ENCODE measurements at regions not wholly inside any gene's neighbourhood (a gene's known extent, or its start where the extent isn't known, plus 50 kb on each side); places are given as distances from the start of the nearest gene placed in this dataset.
A peak's percentile ranks its signal among the peaks of the same experiment; 100 is the strongest.

GRCh38 chr15:46607077-46607476 is 972.2 kb downstream of the SQOR start:
- no peak overlapping the region for H3K9ac ChIP-seq (ENCODE audit: low read depth in 1 of 2, low read length in 2 of 2)
- no peaks in the 10 kb centered on the region for H3K9me3 ChIP-seq (ENCODE audit: control insufficient read depth in 2 of 2, low read length in 2 of 2)
- no peak overlapping the region for H3K27ac ChIP-seq (ENCODE audit: low read depth in 2 of 2, low read length in 2 of 2)
- H3K36me3 ChIP-seq (ENCODE audit: control insufficient read depth in 2 of 2, insufficient read depth in 2 of 2, low read length in 2 of 2), result no peaks in the 10 kb centered on the region
- no peaks in the 10 kb centered on the region for H3K27me3 ChIP-seq (ENCODE audit: control insufficient read depth in 2 of 2, insufficient read depth in 2 of 2, low read length in 2 of 2)
- H3K4me1 ChIP-seq (ENCODE audit: control insufficient read depth in 2 of 2, insufficient read depth in 2 of 2, low read length in 2 of 2), result no peaks in the 10 kb centered on the region
- no peak overlapping the region for H3K4me3 ChIP-seq (ENCODE audit: low read length in 2 of 2)

DNA sequence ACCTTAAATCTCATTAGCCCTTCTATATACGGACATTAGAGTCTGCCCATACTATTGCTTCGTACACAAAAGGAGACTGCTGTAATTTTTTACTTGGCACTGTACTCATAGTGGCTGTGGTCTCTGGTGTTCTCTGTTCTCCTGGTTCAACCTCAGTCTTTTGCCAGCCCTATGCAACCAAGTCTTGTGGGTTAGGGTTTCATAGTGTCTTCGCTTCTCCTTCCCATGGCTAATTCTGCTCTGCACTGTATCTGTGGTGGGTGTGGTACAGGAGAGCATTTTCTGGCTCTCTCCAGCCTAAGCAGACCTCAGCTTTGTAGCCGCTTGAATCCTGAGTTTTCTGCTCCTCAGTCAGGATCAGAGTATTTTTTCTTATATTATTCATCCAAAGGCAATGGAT is 981.2 kb downstream of the SQOR start:
- Histone ChIP-seq H3K27ac (ENCODE audit: low read depth in 2 of 2, low read length in 2 of 2) (no peak overlapping the region), H3K4me1 (ENCODE audit: control insufficient read depth in 2 of 2, insufficient read depth in 2 of 2, low read length in 2 of 2) (no peaks in the 10 kb centered on the region), H3K36me3 (ENCODE audit: control insufficient read depth in 2 of 2, insufficient read depth in 2 of 2, low read length in 2 of 2) (no peaks in the 10 kb centered on the region), H3K9ac (ENCODE audit: low read depth in 1 of 2, low read length in 2 of 2) (no peak overlapping the region), H3K9me3 (ENCODE audit: control insufficient read depth in 2 of 2, low read length in 2 of 2) (no peaks in the 10 kb centered on the region), H3K27me3 (ENCODE audit: control insufficient read depth in 2 of 2, insufficient read depth in 2 of 2, low read length in 2 of 2) (no peaks in the 10 kb centered on the region), H3K4me3 (ENCODE audit: low read length in 2 of 2) (no peak overlapping the region)

GRCh38 chr15:46617507-46617906 is 982.7 kb downstream of the SQOR start:
- H3K4me1 ChIP-seq (ENCODE audit: control insufficient read depth in 2 of 2, insufficient read depth in 2 of 2, low read length in 2 of 2), result no peaks in the 10 kb centered on the region
- H3K27me3 ChIP-seq (ENCODE audit: control insufficient read depth in 2 of 2, insufficient read depth in 2 of 2, low read length in 2 of 2), result no peaks in the 10 kb centered on the region
- no peak overlapping the region for H3K27ac ChIP-seq (ENCODE audit: low read depth in 2 of 2, low read length in 2 of 2)
- H3K9ac ChIP-seq (ENCODE audit: low read depth in 1 of 2, low read length in 2 of 2), result no peak overlapping the region
- no peak overlapping the region for H3K4me3 ChIP-seq (ENCODE audit: low read length in 2 of 2)
- H3K9me3 ChIP-seq (ENCODE audit: control insufficient read depth in 2 of 2, low read length in 2 of 2), result no peaks in the 10 kb centered on the region
- H3K36me3 ChIP-seq (ENCODE audit: control insufficient read depth in 2 of 2, insufficient read depth in 2 of 2, low read length in 2 of 2), result no peaks in the 10 kb centered on the region

DNA sequence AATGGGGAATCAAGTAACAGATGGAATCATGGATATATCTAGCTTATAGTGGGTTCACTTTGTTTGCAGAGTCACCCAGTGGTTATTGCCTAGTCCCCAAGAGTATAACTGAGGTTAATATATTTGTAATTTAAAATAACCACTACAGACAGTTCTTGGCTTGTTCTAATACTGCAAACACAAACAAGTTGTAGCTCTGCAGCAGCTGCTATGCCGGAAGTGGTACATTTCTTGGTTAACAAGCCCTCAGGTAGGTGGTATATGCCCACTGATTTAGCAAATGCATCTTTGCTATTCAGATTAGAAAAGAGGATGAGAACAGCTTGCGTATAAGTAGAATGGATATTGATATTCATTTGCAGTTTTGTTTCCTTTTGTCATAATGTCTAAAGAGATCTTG is 984.2 kb downstream of the SQOR start:
- no peak overlapping the region for H3K27ac ChIP-seq (ENCODE audit: low read depth in 2 of 2, low read length in 2 of 2)
- H3K4me3 ChIP-seq (ENCODE audit: low read length in 2 of 2), result no peak overlapping the region
- H3K4me1 ChIP-seq (ENCODE audit: control insufficient read depth in 2 of 2, insufficient read depth in 2 of 2, low read length in 2 of 2), result no peaks in the 10 kb centered on the region
- H3K27me3 ChIP-seq (ENCODE audit: control insufficient read depth in 2 of 2, insufficient read depth in 2 of 2, low read length in 2 of 2), result no peaks in the 10 kb centered on the region
- H3K9ac ChIP-seq (ENCODE audit: low read depth in 1 of 2, low read length in 2 of 2), result no peak overlapping the region
- no peaks in the 10 kb centered on the region for H3K36me3 ChIP-seq (ENCODE audit: control insufficient read depth in 2 of 2, insufficient read depth in 2 of 2, low read length in 2 of 2)
- no peaks in the 10 kb centered on the region for H3K9me3 ChIP-seq (ENCODE audit: control insufficient read depth in 2 of 2, low read length in 2 of 2)

DNA sequence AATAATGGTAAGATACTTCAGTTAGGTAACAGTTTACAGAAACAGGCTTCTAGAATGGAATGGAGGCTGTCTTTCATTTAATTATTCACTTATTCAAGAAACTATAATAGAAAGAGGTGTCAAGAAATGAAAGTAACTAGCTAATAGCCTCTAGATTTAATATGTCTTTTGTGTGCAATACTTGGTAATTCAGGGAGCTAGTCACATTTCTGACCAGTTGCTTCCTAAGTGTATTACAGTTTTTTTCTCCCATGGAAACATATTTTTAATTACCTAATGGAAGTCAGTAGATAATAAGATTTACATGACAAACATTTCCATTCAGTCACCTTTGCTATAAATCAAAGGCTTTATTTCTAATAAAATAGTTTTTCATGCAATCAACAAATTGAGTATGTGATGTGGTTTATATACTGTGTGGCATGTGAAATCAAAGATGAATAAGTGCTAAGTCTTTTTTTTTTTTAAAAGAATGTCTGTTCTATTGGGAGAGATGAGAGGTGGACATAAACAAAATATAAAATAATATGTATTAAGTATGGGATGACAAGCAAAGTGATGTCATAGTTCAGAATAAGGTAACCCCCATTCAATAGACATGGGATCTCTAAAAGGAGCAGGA is 985.7 kb downstream of the SQOR start:
- H3K9ac ChIP-seq (ENCODE audit: low read depth in 1 of 2, low read length in 2 of 2), result no peak overlapping the region
- no peaks in the 10 kb centered on the region for H3K4me1 ChIP-seq (ENCODE audit: control insufficient read depth in 2 of 2, insufficient read depth in 2 of 2, low read length in 2 of 2)

DNA sequence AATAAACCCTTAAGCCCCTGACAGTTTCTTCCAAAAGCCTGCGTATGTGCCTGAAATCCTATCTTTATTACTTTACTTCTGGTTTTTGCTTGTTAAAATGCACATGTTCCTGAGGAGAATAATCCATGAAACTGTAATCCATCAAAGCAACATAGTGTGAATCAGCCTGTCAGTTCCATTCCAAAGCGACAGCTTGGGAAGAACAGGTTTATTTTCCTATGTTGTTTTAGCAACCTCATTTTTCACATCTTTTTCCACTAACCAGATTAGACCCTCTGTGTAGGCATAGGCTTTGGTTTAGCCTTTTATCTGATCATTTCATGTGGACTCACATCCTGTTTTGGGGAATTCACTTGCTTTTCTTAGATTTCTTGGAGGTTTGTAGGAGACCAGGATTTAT is 988.0 kb downstream of the SQOR start:
- H3K27me3 ChIP-seq (ENCODE audit: control insufficient read depth in 2 of 2, insufficient read depth in 2 of 2, low read length in 2 of 2), result no peaks in the 10 kb centered on the region
- no peak overlapping the region for H3K9ac ChIP-seq (ENCODE audit: low read depth in 1 of 2, low read length in 2 of 2)
- peaks cover 5 to 10% of the 10 kb centered on the region in 2 donors for H3K9me3 ChIP-seq (ENCODE audit: control insufficient read depth in 2 of 2, low read length in 2 of 2)
- H3K36me3 ChIP-seq (ENCODE audit: control insufficient read depth in 2 of 2, insufficient read depth in 2 of 2, low read length in 2 of 2), result no peaks in the 10 kb centered on the region
- H3K4me3 ChIP-seq (ENCODE audit: low read length in 2 of 2), result no peak overlapping the region
- H3K27ac ChIP-seq (ENCODE audit: low read depth in 2 of 2, low read length in 2 of 2), result no peak overlapping the region
- no peaks in the 10 kb centered on the region for H3K4me1 ChIP-seq (ENCODE audit: control insufficient read depth in 2 of 2, insufficient read depth in 2 of 2, low read length in 2 of 2)

More for the DNA sequence above, 985.7 kb downstream of the SQOR start:
- Histone ChIP-seq H3K4me3 (ENCODE audit: low read length in 2 of 2) (no peak overlapping the region), H3K27me3 (ENCODE audit: control insufficient read depth in 2 of 2, insufficient read depth in 2 of 2, low read length in 2 of 2) (no peaks in the 10 kb centered on the region), H3K27ac (ENCODE audit: low read depth in 2 of 2, low read length in 2 of 2) (no peak overlapping the region), H3K9me3 (ENCODE audit: control insufficient read depth in 2 of 2, low read length in 2 of 2) (no peaks in the 10 kb centered on the region), H3K36me3 (ENCODE audit: control insufficient read depth in 2 of 2, insufficient read depth in 2 of 2, low read length in 2 of 2) (no peaks in the 10 kb centered on the region)

- H3K9ac ChIP-seq (ENCODE audit: low read depth in 1 of 2, low read length in 2 of 2), result no peak overlapping the region
- H3K27ac ChIP-seq (ENCODE audit: low read depth in 2 of 2, low read length in 2 of 2), result no peak overlapping the region
- no peaks in the 10 kb centered on the region for H3K9me3 ChIP-seq (ENCODE audit: control insufficient read depth in 2 of 2, low read length in 2 of 2)
- H3K4me3 ChIP-seq (ENCODE audit: low read length in 2 of 2), result no peak overlapping the region
- H3K36me3 ChIP-seq (ENCODE audit: control insufficient read depth in 2 of 2, insufficient read depth in 2 of 2, low read length in 2 of 2), result no peaks in the 10 kb centered on the region
- H3K4me1 ChIP-seq (ENCODE audit: control insufficient read depth in 2 of 2, insufficient read depth in 2 of 2, low read length in 2 of 2), result no peaks in the 10 kb centered on the region
- no peaks in the 10 kb centered on the region for H3K27me3 ChIP-seq (ENCODE audit: control insufficient read depth in 2 of 2, insufficient read depth in 2 of 2, low read length in 2 of 2)
Observed at GRCh38 chr15:46636206-46636605, 1001.4 kb downstream of the SQOR start.

- no peaks in the 10 kb centered on the region for H3K27me3 ChIP-seq (ENCODE audit: control insufficient read depth in 2 of 2, insufficient read depth in 2 of 2, low read length in 2 of 2)
- H3K27ac ChIP-seq (ENCODE audit: low read depth in 2 of 2, low read length in 2 of 2), result no peak overlapping the region
- peak overlapping the region in 1 of 2 donors; percentile 29 for H3K4me3 ChIP-seq (ENCODE audit: low read length in 2 of 2)
- H3K9me3 ChIP-seq (ENCODE audit: control insufficient read depth in 2 of 2, low read length in 2 of 2), result no peaks in the 10 kb centered on the region
- peaks cover 4 to 9% of the 10 kb centered on the region in 2 donors for H3K4me1 ChIP-seq (ENCODE audit: control insufficient read depth in 2 of 2, insufficient read depth in 2 of 2, low read length in 2 of 2)
- no peaks in the 10 kb centered on the region for H3K36me3 ChIP-seq (ENCODE audit: control insufficient read depth in 2 of 2, insufficient read depth in 2 of 2, low read length in 2 of 2)
- no peak overlapping the region for H3K9ac ChIP-seq (ENCODE audit: low read depth in 1 of 2, low read length in 2 of 2)
Observed at GRCh38 chr15:46644501-46645481, 1010.0 kb downstream of the SQOR start.

DNA sequence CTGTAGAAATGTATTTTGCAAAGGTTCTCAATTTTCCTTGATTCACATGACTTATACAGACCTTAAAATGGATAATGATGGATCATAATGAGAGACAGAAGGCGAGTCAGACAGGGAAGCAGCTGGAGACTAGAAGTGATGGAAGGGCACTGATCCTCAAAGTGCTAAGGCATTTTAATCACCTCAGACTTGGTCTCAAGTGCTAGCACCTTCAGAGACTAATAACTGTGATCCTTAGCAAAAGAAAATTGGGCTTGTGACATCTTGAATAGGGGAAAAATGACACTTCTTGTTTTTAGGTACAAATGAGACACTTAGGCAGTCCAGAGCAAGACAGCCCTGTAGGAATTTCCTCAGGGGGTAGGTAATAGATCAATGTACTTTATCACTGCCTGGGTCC is 1011.7 kb downstream of the SQOR start:
- no peaks in the 10 kb centered on the region for H3K27me3 ChIP-seq (ENCODE audit: control insufficient read depth in 2 of 2, insufficient read depth in 2 of 2, low read length in 2 of 2)
- no peaks in the 10 kb centered on the region for H3K9me3 ChIP-seq (ENCODE audit: control insufficient read depth in 2 of 2, low read length in 2 of 2)
- H3K36me3 ChIP-seq (ENCODE audit: control insufficient read depth in 2 of 2, insufficient read depth in 2 of 2, low read length in 2 of 2), result no peaks in the 10 kb centered on the region
- no peak overlapping the region for H3K27ac ChIP-seq (ENCODE audit: low read depth in 2 of 2, low read length in 2 of 2)
- no peak overlapping the region for H3K4me3 ChIP-seq (ENCODE audit: low read length in 2 of 2)
- H3K4me1 ChIP-seq (ENCODE audit: control insufficient read depth in 2 of 2, insufficient read depth in 2 of 2, low read length in 2 of 2), result peaks cover 4 to 9% of the 10 kb centered on the region in 2 donors
- H3K9ac ChIP-seq (ENCODE audit: low read depth in 1 of 2, low read length in 2 of 2), result no peak overlapping the region

- Histone ChIP-seq H3K4me3 (ENCODE audit: low read length in 2 of 2) (no peak overlapping the region), H3K27me3 (ENCODE audit: control insufficient read depth in 2 of 2, insufficient read depth in 2 of 2, low read length in 2 of 2) (no peaks in the 10 kb centered on the region), H3K9me3 (ENCODE audit: control insufficient read depth in 2 of 2, low read length in 2 of 2) (no peaks in the 10 kb centered on the region), H3K9ac (ENCODE audit: low read depth in 1 of 2, low read length in 2 of 2) (no peak overlapping the region), H3K27ac (ENCODE audit: low read depth in 2 of 2, low read length in 2 of 2) (no peak overlapping the region), H3K4me1 (ENCODE audit: control insufficient read depth in 2 of 2, insufficient read depth in 2 of 2, low read length in 2 of 2) (peaks cover 4 to 9% of the 10 kb centered on the region in 2 donors), H3K36me3 (ENCODE audit: control insufficient read depth in 2 of 2, insufficient read depth in 2 of 2, low read length in 2 of 2) (no peaks in the 10 kb centered on the region)
Observed at GRCh38 chr15:46647046-46647445, 1012.2 kb downstream of the SQOR start.
